Left lung (tissue), 4 donors: ENCODE measurements at regions not wholly inside any gene's neighbourhood (a gene's known extent, or its start where the extent isn't known, plus 50 kb on each side); places are given as distances from the start of the nearest gene placed in this dataset.

Experiments
- ATAC-seq: fragments of 200-7000 bp; cut with Tn5 transposase; one replicate; pipeline ENCODE4 v1.9.1; 2020; ENCODE audit warnings: moderate library complexity
- DNase-seq, 4 donors: peaks; one replicate each; pipeline ENCODE4 v3.0.0-alpha.2; 2013 to 2020
- H3K27ac ChIP-seq, 2 donors: fragments of 200-600 bp; sonication (generic) in 1 of 2; one replicate each; pipeline versions ENCODE4 v1.5.0 to v1.8.0; 2020 to 2021
- H3K27me3 ChIP-seq, 2 donors: fragments of 200-600 bp; sonication (generic) in 1 of 2; one replicate each; pipeline versions ENCODE4 v1.5.0 to v1.8.0; 2020 to 2021
- H3K36me3 ChIP-seq, 2 donors: fragments of 200-600 bp; sonication (generic) in 1 of 2; one replicate each; pipeline versions ENCODE4 v1.5.0 to v1.8.0; 2020 to 2021
- H3K4me1 ChIP-seq, 2 donors: fragments of 200-600 bp; one replicate each; pipeline ENCODE4 v1.8.0; 2021
- H3K4me3 ChIP-seq, 2 donors: fragments of 200-600 bp; sonication (generic) in 1 of 2; one replicate each; pipeline versions ENCODE4 v1.5.0 to v1.8.0; 2020 to 2021; ENCODE audit warnings: mild to moderate bottlenecking in 1 of 2
- H3K9me3 ChIP-seq, 2 donors: fragments of 200-600 bp; sonication (generic) in 1 of 2; one replicate each; pipeline versions ENCODE4 v1.5.0 to v1.8.0; 2020 to 2021
- intact Hi-C, 2 donors: fragments of 100-400 bp; cut with DNase I; formaldehyde crosslinking; loops; one replicate each; pipeline versions ENCODE4 v1.11.2 to v1.14.2; 2022
- TF ChIP-seq, protein P1 (sequence below), 2 donors: fragments of 200-600 bp; sonication (generic) in 1 of 2; IDR thresholded peaks; one replicate each; pipeline versions ENCODE4 v1.5.0 to v1.8.0; 2021; ENCODE audit warnings: antibody characterized with exemption in 2 of 2
- donor health status: DM: no; HTN: yes; CAD: no.
- donor health status: DM: no; HTN: no; CAD: no.

DNA sequence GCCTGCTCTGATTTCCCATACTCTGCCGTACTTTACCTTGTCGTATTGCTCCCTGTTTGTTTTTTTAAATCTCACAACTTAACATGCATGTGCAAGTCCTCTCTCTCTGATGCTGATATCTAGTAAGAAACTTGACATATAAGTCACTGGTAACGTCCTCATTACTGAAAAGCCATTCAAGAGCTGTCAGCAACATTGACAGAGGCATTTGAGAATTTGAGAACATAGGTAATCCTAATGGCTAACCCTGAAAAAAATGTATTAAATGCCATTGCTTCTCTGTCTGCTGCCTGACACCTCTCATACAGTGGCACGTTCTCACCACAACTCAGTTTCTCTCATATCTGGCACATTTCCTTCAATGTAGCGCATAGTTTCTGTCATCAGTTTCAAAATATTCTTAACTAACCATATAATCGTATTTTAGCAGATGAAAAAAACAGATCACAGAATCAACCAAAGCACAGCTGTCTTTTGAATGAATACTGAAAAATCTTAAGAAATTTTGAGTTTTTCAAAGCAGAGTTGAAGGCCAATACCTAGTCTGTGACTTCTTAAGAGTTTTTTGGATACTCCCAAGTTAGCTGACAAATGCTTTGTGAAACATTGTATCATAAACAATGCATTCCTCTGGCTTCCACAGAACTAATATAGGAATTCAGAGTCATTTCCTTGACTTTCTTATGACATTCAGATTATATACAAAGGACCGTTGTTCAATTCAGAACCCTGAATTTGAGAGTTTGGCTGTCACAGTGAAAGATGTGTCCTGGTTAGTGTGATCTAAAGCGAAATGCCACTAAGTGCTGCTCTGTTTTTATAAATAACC lies 996.4 kb downstream of the C4orf33 start:
- TF ChIP-seq, protein P1, sequence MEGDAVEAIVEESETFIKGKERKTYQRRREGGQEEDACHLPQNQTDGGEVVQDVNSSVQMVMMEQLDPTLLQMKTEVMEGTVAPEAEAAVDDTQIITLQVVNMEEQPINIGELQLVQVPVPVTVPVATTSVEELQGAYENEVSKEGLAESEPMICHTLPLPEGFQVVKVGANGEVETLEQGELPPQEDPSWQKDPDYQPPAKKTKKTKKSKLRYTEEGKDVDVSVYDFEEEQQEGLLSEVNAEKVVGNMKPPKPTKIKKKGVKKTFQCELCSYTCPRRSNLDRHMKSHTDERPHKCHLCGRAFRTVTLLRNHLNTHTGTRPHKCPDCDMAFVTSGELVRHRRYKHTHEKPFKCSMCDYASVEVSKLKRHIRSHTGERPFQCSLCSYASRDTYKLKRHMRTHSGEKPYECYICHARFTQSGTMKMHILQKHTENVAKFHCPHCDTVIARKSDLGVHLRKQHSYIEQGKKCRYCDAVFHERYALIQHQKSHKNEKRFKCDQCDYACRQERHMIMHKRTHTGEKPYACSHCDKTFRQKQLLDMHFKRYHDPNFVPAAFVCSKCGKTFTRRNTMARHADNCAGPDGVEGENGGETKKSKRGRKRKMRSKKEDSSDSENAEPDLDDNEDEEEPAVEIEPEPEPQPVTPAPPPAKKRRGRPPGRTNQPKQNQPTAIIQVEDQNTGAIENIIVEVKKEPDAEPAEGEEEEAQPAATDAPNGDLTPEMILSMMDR (IDR thresholded peaks at IDR 0.05): no peak
- intact Hi-C loops: no loop called here
- Histone ChIP-seq H3K27ac (no peak overlapping the region), H3K4me3 (no peak overlapping the region), H3K27me3 (no peaks in the 10 kb centered on the region), H3K4me1 (no peaks in the 10 kb centered on the region), H3K9me3 (peaks cover 0 to 2% of the 10 kb centered on the region in 2 donors), H3K36me3 (no peaks in the 10 kb centered on the region)
- ATAC-seq (no peak), DNase-seq (no peak)

DNA sequence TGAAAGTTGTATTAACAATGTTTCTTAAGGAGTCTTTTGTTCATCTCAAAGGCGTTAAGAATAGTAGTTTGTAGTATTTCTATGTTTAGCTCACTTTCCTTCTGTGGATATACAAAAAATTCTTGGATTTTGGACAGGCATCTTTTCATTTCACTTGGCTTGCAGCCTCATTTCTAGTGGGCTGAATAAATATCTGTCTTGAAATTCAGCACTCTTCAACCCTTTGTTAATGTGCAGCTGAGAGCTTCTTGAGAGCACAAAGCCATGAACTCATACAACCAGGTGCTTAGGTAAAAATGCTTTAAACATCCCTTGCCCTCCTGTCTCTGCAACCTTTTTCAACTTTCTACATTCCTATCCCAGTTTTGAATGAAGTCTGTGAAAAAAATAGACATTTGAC lies 1003.2 kb downstream of the C4orf33 start:
- TF ChIP-seq, protein P1 (IDR thresholded peaks at IDR 0.05): no peak
- Histone ChIP-seq H3K4me3 (no peak overlapping the region), H3K4me1 (no peaks in the 10 kb centered on the region), H3K27me3 (no peaks in the 10 kb centered on the region), H3K27ac (no peak overlapping the region), H3K36me3 (no peaks in the 10 kb centered on the region), H3K9me3 (no peaks in the 10 kb centered on the region)
- ATAC-seq (peak; percentile 92), DNase-seq (peak in 2 of 4 donors; percentile 9 to 36)
- intact Hi-C loops: no loop called here

DNA sequence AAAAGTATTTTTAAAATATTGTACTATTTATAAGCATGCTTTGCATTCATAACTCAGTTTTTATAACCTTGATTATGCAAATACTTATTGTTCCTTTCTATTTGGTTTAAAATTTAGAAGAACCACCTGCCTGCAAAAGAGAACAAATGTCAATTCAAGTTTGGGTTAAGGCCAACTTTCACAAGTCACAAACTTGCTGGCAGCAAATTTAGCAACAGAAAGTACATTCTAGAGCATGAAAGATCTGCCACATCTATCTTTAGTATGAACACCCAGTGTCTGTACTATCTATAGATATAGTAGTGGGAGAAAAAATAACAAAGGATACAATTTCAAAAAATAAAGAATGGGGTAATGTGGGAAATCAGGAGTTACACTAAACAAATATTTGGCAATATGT lies 1014.2 kb downstream of the C4orf33 start:
- Histone ChIP-seq H3K27me3 (no peaks in the 10 kb centered on the region), H3K9me3 (no peaks in the 10 kb centered on the region), H3K36me3 (no peaks in the 10 kb centered on the region), H3K4me3 (no peak overlapping the region), H3K4me1 (no peaks in the 10 kb centered on the region), H3K27ac (no peak overlapping the region)
- intact Hi-C loops: no loop called here
- DNase-seq (no peak), ATAC-seq (no peak)
- TF ChIP-seq, protein P1 (IDR thresholded peaks at IDR 0.05): no peak

DNA sequence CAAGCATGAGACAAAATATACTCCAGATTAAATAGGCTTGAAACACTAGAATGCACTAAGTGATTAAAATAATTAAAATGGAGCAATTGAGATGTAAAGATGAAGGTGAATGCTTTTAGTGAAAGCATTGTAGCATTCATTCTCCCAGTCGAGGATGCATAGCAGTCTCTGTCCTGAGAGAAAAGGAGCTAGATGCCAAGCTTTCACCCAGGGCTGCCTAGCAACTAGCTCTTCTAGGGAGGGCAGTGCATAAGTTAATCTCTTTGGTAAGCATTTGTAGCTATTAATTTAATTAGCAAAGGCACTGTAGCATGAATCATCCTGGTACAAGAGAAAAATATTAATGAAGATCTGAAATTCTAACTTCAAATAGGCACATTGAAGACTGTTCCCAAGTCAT lies 1014.8 kb downstream of the C4orf33 start:
- ATAC-seq: no peak
- intact Hi-C loops: no loop called here

DNA sequence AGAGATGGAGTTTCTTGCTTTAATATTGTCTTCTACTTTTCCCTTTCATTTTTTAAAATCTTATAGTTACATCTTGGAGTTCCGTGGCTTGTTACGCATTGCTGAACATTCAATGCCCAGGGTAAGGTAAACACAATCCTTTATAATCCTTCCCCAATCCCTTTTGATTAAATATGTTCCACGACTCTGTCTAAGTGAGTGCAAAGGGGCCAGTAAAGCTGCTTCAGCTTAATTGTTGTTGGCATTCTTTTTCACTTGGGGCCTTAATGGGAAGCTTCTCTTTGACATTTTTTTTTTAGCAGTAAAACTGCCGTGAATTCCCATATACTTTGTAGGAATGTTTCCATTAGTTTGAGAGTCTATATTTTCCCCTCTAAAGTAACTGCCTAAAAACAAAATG lies 1028.1 kb downstream of the C4orf33 start:
- DNase-seq: no peak
- intact Hi-C loops: no loop called here

More for the DNA sequence above, 1014.8 kb downstream of the C4orf33 start:
- Histone ChIP-seq H3K27me3 (no peaks in the 10 kb centered on the region), H3K4me3 (no peak overlapping the region), H3K27ac (no peak overlapping the region), H3K36me3 (no peaks in the 10 kb centered on the region), H3K4me1 (no peaks in the 10 kb centered on the region), H3K9me3 (no peaks in the 10 kb centered on the region)
- TF ChIP-seq, protein P1 (IDR thresholded peaks at IDR 0.05): no peak
- no peak for DNase-seq

More for the DNA sequence above, 1028.1 kb downstream of the C4orf33 start:
- no peaks in the 10 kb centered on the region for H3K4me1 ChIP-seq
- TF ChIP-seq, protein P1 (IDR thresholded peaks at IDR 0.05): no peak
- H3K9me3 ChIP-seq: no peaks in the 10 kb centered on the region
- H3K4me3 ChIP-seq: no peak overlapping the region
- H3K36me3 ChIP-seq: no peaks in the 10 kb centered on the region
- H3K27ac ChIP-seq: no peak overlapping the region
- no peaks in the 10 kb centered on the region for H3K27me3 ChIP-seq
- ATAC-seq: no peak
